ENCODE measurements at regions not wholly inside any gene's neighbourhood (a gene's known extent, or its start where the extent isn't known, plus 50 kb on each side); places are given as distances from the start of the nearest gene placed in this dataset.

- FAIRE-seq, result no peak
Observed at GRCh38 chr21:14869984-14870852, 194.6 kb downstream of the NRIP1 start.

GRCh38 chr21:14866859-14867765 is 197.7 kb downstream of the NRIP1 start:
- peak; percentile 69 for FAIRE-seq

- peak; percentile 58 for FAIRE-seq
Observed at GRCh38 chr21:14864211-14865021, 200.4 kb downstream of the NRIP1 start.

- no peak for FAIRE-seq
Observed at GRCh38 chr21:14863745-14864210, 201.0 kb downstream of the NRIP1 start.

DNA sequence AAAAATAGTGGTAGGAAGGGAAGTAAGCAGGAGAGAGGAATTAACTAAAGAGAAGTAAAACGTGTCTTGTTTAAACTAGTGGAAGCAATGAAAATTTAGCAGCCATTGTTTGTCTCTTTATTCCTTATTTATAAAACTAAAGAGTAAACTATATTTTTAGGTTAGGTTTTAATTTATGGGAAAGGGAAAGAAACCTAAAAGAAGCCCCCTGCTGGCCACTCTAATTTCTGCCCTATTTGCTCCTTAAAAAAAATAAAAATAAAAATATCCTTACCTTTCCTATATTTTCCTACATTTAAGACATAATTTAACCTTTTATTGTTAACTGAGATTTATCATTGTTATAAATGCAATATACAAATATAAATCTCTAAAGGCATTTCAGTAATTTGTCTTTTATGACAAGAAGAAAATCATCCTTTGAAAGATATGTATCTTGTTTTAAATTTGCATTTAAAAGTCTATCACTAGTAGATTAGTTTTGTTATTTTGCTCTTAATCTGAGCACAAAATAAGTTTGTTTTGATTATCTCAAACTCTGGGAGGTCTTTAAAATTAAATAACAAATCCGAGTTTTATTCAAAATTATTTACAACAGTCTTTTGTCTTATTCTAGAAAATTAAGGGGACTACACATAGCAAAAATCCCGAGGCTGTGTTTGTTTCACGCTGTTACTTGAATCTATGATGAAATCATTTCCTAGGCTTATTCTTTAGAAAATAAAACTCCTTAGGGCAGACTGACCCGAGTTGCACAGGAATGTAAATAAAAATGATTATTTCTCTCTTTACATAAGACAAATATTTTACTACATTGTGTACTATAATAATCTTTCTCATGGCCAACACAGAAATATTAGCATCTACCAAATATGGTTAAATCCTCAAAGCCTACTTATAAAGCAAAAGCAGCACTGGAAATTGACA is 201.7 kb downstream of the NRIP1 start:
- peak; percentile 98 for FAIRE-seq

GRCh38 chr21:14858311-14858710 is 206.5 kb downstream of the NRIP1 start:
- FAIRE-seq, result no peak

GRCh38 chr21:14857529-14857928 is 207.3 kb downstream of the NRIP1 start:
- FAIRE-seq, result no peak

DNA sequence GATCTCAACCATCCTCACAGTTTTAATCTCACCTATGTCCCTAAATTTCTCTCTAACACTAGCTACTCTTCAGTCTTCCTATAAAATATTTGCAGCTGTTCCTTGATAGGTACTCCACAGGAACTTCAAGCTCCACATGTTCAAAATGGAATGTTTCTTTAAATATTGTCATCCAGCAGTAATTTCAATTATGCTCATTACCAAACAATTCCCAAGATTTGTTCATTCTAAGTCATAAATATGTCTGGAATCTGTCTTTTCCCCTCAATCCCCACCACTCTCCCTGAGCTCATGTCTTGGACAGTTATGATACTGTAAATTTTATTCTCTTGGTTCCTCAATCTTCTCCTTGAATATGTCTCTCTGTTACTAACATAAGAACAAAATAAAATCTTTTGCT is 214.4 kb downstream of the NRIP1 start:
- no peak for FAIRE-seq

DNA sequence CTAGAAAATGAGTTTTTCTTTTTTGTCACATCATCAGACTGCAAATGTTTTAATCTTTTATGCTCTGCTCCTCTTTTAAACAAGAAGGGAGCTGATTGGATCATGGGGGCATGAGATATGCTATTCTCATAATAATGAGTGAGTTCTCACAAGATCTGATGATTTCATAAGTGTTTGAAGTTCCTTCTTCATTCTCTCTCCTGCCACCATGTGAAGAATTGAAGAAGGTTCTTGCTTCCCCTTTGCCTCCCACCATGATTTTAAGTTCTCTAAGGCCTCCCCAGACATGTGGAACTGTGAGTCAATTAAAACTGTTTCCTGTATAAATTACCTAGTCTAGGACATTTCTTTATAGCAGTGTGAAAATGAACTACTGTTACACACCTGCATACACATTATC is 218.2 kb downstream of the NRIP1 start:
- FAIRE-seq, result no peak

DNA sequence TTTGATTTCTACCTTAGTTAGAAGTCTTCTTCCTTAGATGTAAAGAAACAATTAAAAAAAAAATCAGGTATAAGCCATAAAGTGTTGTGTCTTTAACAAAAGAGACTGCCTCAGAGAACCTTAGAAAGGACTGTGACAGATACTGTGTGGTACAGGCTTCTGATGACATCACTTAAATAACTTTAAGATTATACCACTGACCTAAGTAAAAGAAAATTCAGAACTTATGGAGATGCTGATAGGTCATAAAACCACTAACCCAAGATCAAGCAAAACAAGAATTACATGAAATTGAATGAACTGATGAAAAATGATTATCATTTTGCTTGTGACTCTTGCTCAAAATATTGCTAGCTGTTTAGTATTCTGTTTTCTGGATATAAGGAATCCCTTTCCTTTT is 220.8 kb downstream of the NRIP1 start:
- no peak for FAIRE-seq

DNA sequence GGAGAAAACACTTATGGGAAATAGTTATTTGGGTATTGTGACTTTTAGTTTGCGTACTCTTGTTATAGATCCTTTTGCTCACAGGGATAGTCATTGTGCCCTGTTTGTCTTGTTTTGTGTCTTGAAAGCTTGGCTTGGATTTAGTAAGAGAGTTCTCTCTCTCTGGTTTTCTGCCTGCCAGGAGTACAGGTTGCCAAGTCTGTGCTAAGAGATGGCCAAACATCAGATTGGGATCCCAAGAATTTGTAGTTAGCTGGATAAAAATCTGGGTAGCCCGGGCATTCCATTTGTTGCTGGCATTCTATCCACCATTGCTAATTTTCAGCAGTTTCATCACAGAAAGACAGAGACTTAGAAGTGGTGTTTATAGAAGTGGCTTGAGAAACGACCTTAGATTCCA is 222.2 kb downstream of the NRIP1 start:
- no peak for FAIRE-seq

DNA sequence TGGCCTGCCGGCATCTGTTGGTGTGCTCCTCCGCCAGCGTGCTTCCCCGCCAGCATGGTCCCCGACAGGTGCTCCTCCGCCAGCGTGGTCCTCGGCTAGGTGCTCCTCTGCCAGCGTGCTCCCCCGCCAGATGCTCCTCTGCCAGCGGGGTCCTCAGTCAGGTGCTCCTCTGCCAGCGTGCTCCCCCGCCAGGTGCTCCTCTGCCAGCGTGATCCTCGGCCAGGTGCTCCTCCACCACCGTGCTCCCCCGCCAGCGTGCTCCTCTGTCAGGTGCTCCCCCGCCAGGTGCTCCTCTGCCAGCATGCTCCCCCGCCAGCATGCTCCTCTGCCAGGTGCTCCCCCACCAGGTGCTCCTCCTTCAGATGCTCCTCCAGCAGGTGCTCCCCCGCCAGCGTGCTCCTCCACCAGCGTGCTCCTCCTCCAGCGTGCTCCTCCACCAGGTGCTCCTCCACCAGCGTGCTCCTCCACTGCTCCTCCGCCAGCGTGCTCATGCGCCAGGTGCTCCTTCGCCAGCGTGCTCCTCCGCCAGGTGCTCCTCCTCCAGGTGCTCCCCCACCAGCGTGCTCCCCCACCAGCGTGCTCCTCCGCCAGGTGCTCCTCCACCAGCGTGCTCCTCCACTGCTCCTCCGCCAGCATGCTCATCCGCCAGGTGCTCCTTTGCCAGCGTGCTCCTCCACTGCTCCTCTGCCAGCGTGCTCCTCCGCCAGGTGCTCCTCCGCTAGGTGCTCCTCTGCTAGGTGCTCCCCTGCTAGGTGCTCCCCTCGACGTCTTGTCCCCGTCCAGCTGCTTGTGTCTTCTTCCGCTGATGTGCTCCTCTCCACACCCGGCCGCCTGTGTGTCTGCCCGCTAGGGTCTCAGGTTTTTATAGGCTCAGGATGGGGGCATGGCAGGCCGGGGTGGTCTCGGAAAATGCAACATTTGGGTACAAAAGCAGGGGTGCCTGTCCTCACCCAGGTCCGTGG is 223.0 kb downstream of the NRIP1 start:
- no peak for FAIRE-seq

DNA sequence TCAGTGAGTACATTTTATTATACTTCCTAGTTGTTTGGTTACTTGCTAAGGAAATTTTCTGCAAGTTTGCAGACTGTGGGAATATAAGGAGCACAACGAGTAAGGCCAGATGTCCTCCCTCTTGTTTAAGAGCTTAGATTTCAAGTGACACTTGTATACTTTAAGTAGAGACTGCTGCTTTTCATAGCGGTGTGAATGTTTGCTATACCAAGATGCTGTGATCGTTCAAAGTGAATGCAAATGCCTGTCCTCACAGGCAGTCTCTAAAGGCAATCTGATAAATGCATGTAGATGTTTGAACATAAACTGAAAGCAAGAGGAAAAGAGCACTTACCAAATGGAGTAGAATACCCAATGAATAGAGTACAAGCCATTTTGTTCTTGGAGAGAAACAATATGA is 226.4 kb downstream of the NRIP1 start:
- no peak for FAIRE-seq

DNA sequence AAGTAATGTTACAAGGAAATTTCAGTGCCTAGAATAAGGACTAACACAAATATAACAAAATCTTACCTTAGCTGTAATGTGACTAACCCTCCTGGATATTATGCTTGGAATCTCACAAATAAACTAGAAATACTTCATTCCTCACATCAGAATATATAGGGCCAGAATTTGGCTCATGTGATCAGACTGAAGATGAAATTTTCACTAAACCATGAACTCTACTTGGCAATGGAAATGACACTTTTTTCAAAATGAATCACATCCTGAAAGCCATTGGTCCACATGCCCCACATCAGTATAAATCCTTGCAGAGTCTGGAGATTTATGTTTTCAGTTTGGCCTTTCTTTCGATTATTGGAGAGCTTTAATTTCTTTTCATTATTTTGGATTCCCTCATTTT is 227.8 kb downstream of the NRIP1 start:
- FAIRE-seq, result no peak

- no peak for FAIRE-seq
Observed at GRCh38 chr21:14833666-14834351, 231.0 kb downstream of the NRIP1 start.

DNA sequence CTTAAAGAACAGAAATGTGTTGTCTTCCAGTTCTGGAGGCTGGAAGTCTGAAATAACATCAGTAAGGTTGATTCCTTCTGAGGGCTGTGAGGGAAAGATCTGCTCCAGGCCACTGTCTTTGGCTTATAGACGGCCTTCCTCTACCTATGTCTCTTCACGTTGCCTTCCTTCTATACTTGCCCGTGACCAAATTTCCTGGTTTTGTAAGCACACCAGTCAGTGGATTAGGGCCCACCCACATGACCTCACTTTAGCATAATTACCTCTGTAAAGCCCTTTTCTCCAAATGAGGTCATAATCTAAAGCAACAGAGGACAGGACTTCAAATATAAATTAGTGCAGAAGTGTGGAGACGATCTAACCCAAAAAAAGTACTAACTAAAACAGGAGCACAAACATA is 231.6 kb downstream of the NRIP1 start:
- no peak for FAIRE-seq

- FAIRE-seq, result no peak
Observed at GRCh38 chr21:14830307-14830706, 234.5 kb downstream of the NRIP1 start.

DNA sequence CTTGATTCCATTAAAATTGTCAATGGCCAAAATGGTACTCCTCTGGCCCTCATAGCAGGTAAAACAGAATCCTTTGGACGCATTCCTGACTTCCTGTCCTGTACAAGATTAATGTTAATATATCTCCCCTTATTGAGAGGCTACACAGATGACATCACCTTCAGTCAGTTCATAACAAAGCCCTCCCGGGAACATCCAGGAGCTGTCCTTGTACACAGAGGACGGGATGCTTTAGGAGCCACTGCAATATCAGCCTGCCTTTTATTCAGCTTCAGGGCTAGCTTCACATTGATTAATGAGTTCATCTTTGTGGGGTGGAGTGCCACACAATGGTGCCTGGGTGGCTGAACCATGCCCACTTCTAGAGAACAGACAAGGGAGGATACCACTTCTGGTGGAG is 235.1 kb downstream of the NRIP1 start:
- FAIRE-seq, result no peak

DNA sequence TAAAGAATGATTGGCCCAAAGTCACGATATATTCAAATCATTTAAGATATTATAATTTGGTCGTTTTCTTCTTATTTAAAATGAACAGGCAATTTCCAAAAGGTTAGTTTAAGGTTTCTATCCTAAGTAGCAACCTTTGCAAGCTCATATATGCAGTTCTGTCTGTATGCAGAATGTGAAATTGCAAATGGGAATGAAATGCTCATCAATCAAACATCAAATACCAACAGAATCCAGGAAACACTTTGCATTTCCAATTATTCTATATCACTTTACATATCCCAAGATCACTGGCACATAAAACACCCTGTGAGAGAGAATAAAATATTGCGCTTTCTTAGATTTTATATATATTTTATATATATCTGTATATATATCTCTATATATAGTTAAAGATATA is 237.3 kb downstream of the NRIP1 start:
- FAIRE-seq, result no peak

GRCh38 chr21:14826630-14827029 is 238.2 kb downstream of the NRIP1 start:
- no peak for FAIRE-seq
